ENCODE measurements at regions not wholly inside any gene's neighbourhood (a gene's known extent, or its start where the extent isn't known, plus 50 kb on each side); places are given as distances from the start of the nearest gene placed in this dataset.

- intact Hi-C loops (cut with DNase I): no loop called here
- no peak for DNase-seq
Measured at GRCh38 chr13:40420160-40420740, 246.2 kb downstream of the FOXO1 start.

- intact Hi-C loops (cut with DNase I): no loop called here
- DNase-seq: no peak
Measured at GRCh38 chr13:40422588-40423235, 243.7 kb downstream of the FOXO1 start.

- intact Hi-C loops (cut with DNase I): no loop called here
- DNase-seq: no peak
Measured at GRCh38 chr13:40428354-40428753, 238.1 kb downstream of the FOXO1 start.

GRCh38 chr13:40429706-40430545 is 236.5 kb downstream of the FOXO1 start:
- no peak for DNase-seq
- intact Hi-C loops (cut with DNase I): no loop called here

GRCh38 chr13:40432018-40432978 is 234.1 kb downstream of the FOXO1 start:
- DNase-seq: no peak
- intact Hi-C loops (cut with DNase I): no loop called here

GRCh38 chr13:40433001-40433400 is 233.4 kb downstream of the FOXO1 start:
- intact Hi-C loops (cut with DNase I): no loop called here
- DNase-seq: no peak

GRCh38 chr13:40433577-40433976 is 232.9 kb downstream of the FOXO1 start:
- no peak for DNase-seq
- intact Hi-C loops (cut with DNase I): no loop called here

GRCh38 chr13:40434516-40435397 is 231.7 kb downstream of the FOXO1 start:
- no peak for DNase-seq
- intact Hi-C loops (cut with DNase I): no loop called here

- DNase-seq: no peak
- intact Hi-C loops (cut with DNase I): no loop called here
Measured at GRCh38 chr13:40438022-40438680, 228.3 kb downstream of the FOXO1 start.

- intact Hi-C loops (cut with DNase I): no loop called here
- DNase-seq: no peak
Measured at GRCh38 chr13:40438999-40439797, 227.2 kb downstream of the FOXO1 start.

- intact Hi-C loops (cut with DNase I): no loop called here
- no peak for DNase-seq
Measured at GRCh38 chr13:40439928-40440327, 226.5 kb downstream of the FOXO1 start.

- DNase-seq: peak; percentile 42 to 94 (median 67)
- intact Hi-C loops (cut with DNase I): no loop called here
Measured at GRCh38 chr13:40440990-40441820, 225.2 kb downstream of the FOXO1 start.

- no peak for DNase-seq
- intact Hi-C loops (cut with DNase I): no loop called here
Measured at GRCh38 chr13:40442231-40442630, 224.2 kb downstream of the FOXO1 start.

GRCh38 chr13:40442826-40443225 is 223.6 kb downstream of the FOXO1 start:
- intact Hi-C loops (cut with DNase I): no loop called here

GRCh38 chr13:40444241-40444640 is 222.2 kb downstream of the FOXO1 start:
- DNase-seq: no peak
- intact Hi-C loops (cut with DNase I): no loop called here

More at GRCh38 chr13:40442826-40443225, 223.6 kb downstream of the FOXO1 start:
- DNase-seq: no peak

GRCh38 chr13:40445557-40445990 is 220.9 kb downstream of the FOXO1 start:
- intact Hi-C loops (cut with DNase I): no loop called here
- DNase-seq: no peak

GRCh38 chr13:40446365-40446764 is 220.1 kb downstream of the FOXO1 start:
- no peak for DNase-seq
- intact Hi-C loops (cut with DNase I): no loop called here

All from posterior cingulate gyrus (tissue), 11 donors.